ENCODE measurements at regions not wholly inside any gene's neighbourhood (a gene's known extent, or its start where the extent isn't known, plus 50 kb on each side); places are given as distances from the start of the nearest gene placed in this dataset.

GRCh38 chr4:10273030-10273429, 156.4 kb upstream of the WDR1 start:
- TF ChIP-seq ESRRA (CRISPR knock-in tag; IDR thresholded peaks at IDR 0.05; ENCODE audit: borderline replicate concordance) (no peak), CTCF (IDR thresholded peaks at IDR 0.05) (no peak), KAT7 (CRISPR knock-in tag; IDR thresholded peaks at IDR 0.05; ENCODE audit: borderline replicate concordance) (no peak), CREB1 (CRISPR knock-in tag; IDR thresholded peaks at IDR 0.05) (no peak)

Data from WTC11 (cell line).